NCI-H345 (cell line): ENCODE measurements at regions not wholly inside any gene's neighbourhood (a gene's known extent, or its start where the extent isn't known, plus 50 kb on each side); places are given as distances from the start of the nearest gene placed in this dataset.

Experiments used
- DNase-seq: peaks from one replicate; lab custom pipeline; 2025; lab: John Stamatoyannopoulos, UW

- DNase-seq, result no peak
Measured at GRCh38 chr11:128300785-128301184, 286.6 kb downstream of the ETS1 start.

GRCh38 chr11:128299132-128299726 is 288.1 kb downstream of the ETS1 start:
- no peak for DNase-seq

GRCh38 chr11:128298271-128298670 is 289.1 kb downstream of the ETS1 start:
- DNase-seq, result no peak

GRCh38 chr11:128297805-128298204 is 289.6 kb downstream of the ETS1 start:
- DNase-seq, result no peak

GRCh38 chr11:128297091-128297651 is 290.2 kb downstream of the ETS1 start:
- peak; percentile 80 for DNase-seq

- DNase-seq, result no peak
Measured at GRCh38 chr11:128294671-128295050, 292.7 kb downstream of the ETS1 start.

GRCh38 chr11:128294001-128294670 is 293.2 kb downstream of the ETS1 start:
- DNase-seq, result no peak

GRCh38 chr11:128291835-128292234 is 295.5 kb downstream of the ETS1 start:
- no peak for DNase-seq

GRCh38 chr11:128291007-128291406 is 296.4 kb downstream of the ETS1 start:
- DNase-seq, result no peak

- peak; percentile 71 for DNase-seq
Measured at GRCh38 chr11:128290106-128290840, 297.1 kb downstream of the ETS1 start.

GRCh38 chr11:128289048-128289447 is 298.3 kb downstream of the ETS1 start:
- DNase-seq, result no peak

- DNase-seq, result no peak
Measured at GRCh38 chr11:128288368-128288767, 299.0 kb downstream of the ETS1 start.

GRCh38 chr11:128285321-128285720 is 302.0 kb downstream of the ETS1 start:
- no peak for DNase-seq

GRCh38 chr11:128284634-128285033 is 302.7 kb downstream of the ETS1 start:
- no peak for DNase-seq

GRCh38 chr11:128283451-128283850 is 303.9 kb downstream of the ETS1 start:
- DNase-seq, result no peak

GRCh38 chr11:128282053-128282452 is 305.3 kb downstream of the ETS1 start:
- DNase-seq, result no peak

GRCh38 chr11:128279866-128280265 is 307.5 kb downstream of the ETS1 start:
- DNase-seq, result no peak

- no peak for DNase-seq
Measured at GRCh38 chr11:128273736-128274135, 313.6 kb downstream of the ETS1 start.

- DNase-seq, result no peak
Measured at GRCh38 chr11:128271401-128271800, 316.0 kb downstream of the ETS1 start.

GRCh38 chr11:128269466-128269865 is 317.9 kb downstream of the ETS1 start:
- no peak for DNase-seq

GRCh38 chr11:128266893-128267292 is 320.5 kb downstream of the ETS1 start:
- DNase-seq, result no peak

GRCh38 chr11:128262463-128263345 is 324.7 kb downstream of the ETS1 start:
- DNase-seq, result no peak
